Keratinocyte (primary cell): ENCODE measurements at regions not wholly inside any gene's neighbourhood (a gene's known extent, or its start where the extent isn't known, plus 50 kb on each side); places are given as distances from the start of the nearest gene placed in this dataset.
"Not testable (repeated sequence)": the region's sequence is repeated elsewhere in the genome, so short reads cannot be mapped to it uniquely, and the experiment has no call there.

Source experiments
- DNase-seq: peaks from one replicate; pipeline ENCODE4 v3.0.0-alpha.2; 2011; ENCODE audit warnings: low read depth, missing footprints, low spot score
- FAIRE-seq: peaks from 2 replicates; lab custom pipeline; 2011; peaks lifted over from hg19 to GRCh38; lab: Jason Lieb, UNC
- H2AFZ ChIP-seq: 2 replicates; pipeline ENCODE4 v1.6.0; 2012; ENCODE audit warnings: low read length, control low read depth, inconsistent platforms; ENCODE audit not compliant: control insufficient read depth
- H3K27ac ChIP-seq: 2 replicates; pipeline ENCODE4 v1.5.1; 2011; ENCODE audit warnings: low read length; ENCODE audit not compliant: control insufficient read depth, insufficient read depth
- H3K27me3 ChIP-seq: 3 replicates; pipeline ENCODE4 v1.6.0; 2011; ENCODE audit warnings: low read length; ENCODE audit not compliant: control insufficient read depth, insufficient read depth; ENCODE audit errors: extremely low read depth
- H3K36me3 ChIP-seq, 2 experiments: 2 replicates in 1 of 2; 3 replicates in 1 of 2; pipeline ENCODE4 v1.5.1; 2011; ENCODE audit warnings: low read length in 2 of 2, mild to moderate bottlenecking in 1 of 2; ENCODE audit not compliant: control insufficient read depth in 2 of 2, insufficient read depth in 2 of 2; ENCODE audit errors: extremely low read depth in 1 of 2
- H3K4me1 ChIP-seq: 3 replicates; pipeline ENCODE4 v1.5.1; 2011; ENCODE audit warnings: low read length; ENCODE audit not compliant: control insufficient read depth, insufficient read depth; ENCODE audit errors: extremely low read depth
- H3K4me2 ChIP-seq: 3 replicates; pipeline ENCODE4 v1.6.0; 2011; ENCODE audit warnings: low read depth, low read length; ENCODE audit not compliant: control insufficient read depth, insufficient read depth; ENCODE audit errors: extremely low read depth
- H3K4me3 ChIP-seq, 3 experiments: fragments of 200-600 bp in 1 of 3; sonication (generic) in 1 of 3; 2 replicates in 2 of 3; 3 replicates in 1 of 3; pipeline ENCODE4 v1.5.1; 2011 to 2016; ENCODE audit warnings: low read length in 3 of 3, mild to moderate bottlenecking in 3 of 3, control low read depth in 2 of 3, inconsistent platforms in 1 of 3, low read depth in 1 of 3, mixed read lengths in 1 of 3, mixed run types in 1 of 3, moderate library complexity in 1 of 3; ENCODE audit not compliant: control insufficient read depth in 2 of 3, insufficient read depth in 2 of 3; ENCODE audit errors: extremely low read depth in 1 of 3
- H3K79me2 ChIP-seq: 2 replicates; pipeline ENCODE4 v1.6.0; 2012; ENCODE audit warnings: low read length; ENCODE audit not compliant: control insufficient read depth, insufficient read depth
- H3K9ac ChIP-seq: 3 replicates; pipeline ENCODE4 v1.6.0; 2011; ENCODE audit warnings: low read length; ENCODE audit not compliant: control insufficient read depth, insufficient read depth; ENCODE audit errors: extremely low read depth
- H3K9me1 ChIP-seq: 3 replicates; pipeline ENCODE4 v1.6.0; 2011; ENCODE audit warnings: low read length; ENCODE audit not compliant: control insufficient read depth, insufficient read depth; ENCODE audit errors: extremely low read depth
- H3K9me3 ChIP-seq: 2 replicates; pipeline ENCODE4 v1.5.1; 2012; ENCODE audit warnings: low read depth, low read length; ENCODE audit not compliant: control insufficient read depth
- H4K20me1 ChIP-seq: 3 replicates; pipeline ENCODE4 v1.6.0; 2011; ENCODE audit warnings: low read length; ENCODE audit not compliant: control insufficient read depth, insufficient read depth; ENCODE audit errors: extremely low read depth
- CTCF ChIP-seq, 3 experiments: IDR thresholded peaks in 1 of 3; conservative IDR thresholded peaks in 1 of 3; optimal IDR thresholded peaks in 1 of 3; 2 replicates in 2 of 3; 3 replicates in 1 of 3; pipeline versions ENCODE3 to v1.5.1; 2011; ENCODE audit warnings: low read length in 3 of 3, mild to moderate bottlenecking in 3 of 3, moderate library complexity in 2 of 3, control low read depth in 1 of 3, inconsistent platforms in 1 of 3; ENCODE audit not compliant: insufficient read depth in 2 of 3; ENCODE audit errors: extremely low read depth in 1 of 3
- EZH2 ChIP-seq: IDR thresholded peaks from one replicate; pipeline ENCODE4 v1.6.1; 2012; ENCODE audit warnings: inconsistent platforms, mild to moderate bottlenecking, low read length, moderate library complexity
- dilution Hi-C: fragments of 300-500 bp; cut with MboI; formaldehyde crosslinking; loops from one replicate; pipeline ENCODE4 v1.7.0; 2020; ENCODE audit warnings: low sequenced_read_pairs; ENCODE audit not compliant: extremely low pct_ligation_motif_present

DNA sequence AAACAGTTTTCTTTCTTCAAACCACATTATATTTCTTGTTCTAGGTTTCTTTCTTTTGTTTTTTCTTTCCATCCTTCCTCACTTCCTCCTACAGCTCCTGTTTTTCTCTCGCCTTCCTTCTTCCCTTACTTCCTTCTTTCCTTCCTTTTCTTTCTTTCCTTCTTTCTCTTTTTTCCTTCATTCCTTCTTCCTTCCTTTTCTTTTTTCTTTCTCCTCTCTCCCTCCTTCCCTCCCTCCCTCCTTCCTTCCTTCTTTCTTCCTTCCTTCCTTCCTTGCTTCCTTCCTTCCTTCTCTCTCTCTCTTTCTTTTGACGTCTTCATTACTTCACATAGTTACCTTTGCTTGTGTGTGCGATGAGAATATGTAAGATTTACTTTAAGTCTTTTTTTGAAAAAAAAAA lies 470.0 kb upstream of the FSIP2 start:
- H3K9me1 ChIP-seq, result no peaks in the 10 kb centered on the region
- no peak overlapping the region for H3K4me3 ChIP-seq
- H2AFZ ChIP-seq, result no peak overlapping the region
- H3K4me2 ChIP-seq, result no peak overlapping the region
- dilution Hi-C loops, result no loop called here
- H3K27ac ChIP-seq, result no peak overlapping the region
- H4K20me1 ChIP-seq, result no peaks in the 10 kb centered on the region
- H3K4me1 ChIP-seq, result no peaks in the 10 kb centered on the region
- no peaks in the 10 kb centered on the region for H3K9me3 ChIP-seq
- H3K79me2 ChIP-seq, result no peaks in the 10 kb centered on the region
- H3K27me3 ChIP-seq, result no peaks in the 10 kb centered on the region
- DNase-seq, result no peak
- TF ChIP-seq EZH2, result no peak
- TF ChIP-seq CTCF (optimal IDR thresholded peaks at IDR 0.05 in 1 of 3, IDR thresholded peaks at IDR 0.05 in 1 of 3, conservative IDR thresholded peaks at IDR 0.05 in 1 of 3; ENCODE audit: extremely low read depth in 1 of 3, insufficient read depth in 2 of 3, low read length in 3 of 3), result no peak
- FAIRE-seq, result no peak
- no peak overlapping the region for H3K9ac ChIP-seq
- no peaks in the 10 kb centered on the region for H3K36me3 ChIP-seq

DNA sequence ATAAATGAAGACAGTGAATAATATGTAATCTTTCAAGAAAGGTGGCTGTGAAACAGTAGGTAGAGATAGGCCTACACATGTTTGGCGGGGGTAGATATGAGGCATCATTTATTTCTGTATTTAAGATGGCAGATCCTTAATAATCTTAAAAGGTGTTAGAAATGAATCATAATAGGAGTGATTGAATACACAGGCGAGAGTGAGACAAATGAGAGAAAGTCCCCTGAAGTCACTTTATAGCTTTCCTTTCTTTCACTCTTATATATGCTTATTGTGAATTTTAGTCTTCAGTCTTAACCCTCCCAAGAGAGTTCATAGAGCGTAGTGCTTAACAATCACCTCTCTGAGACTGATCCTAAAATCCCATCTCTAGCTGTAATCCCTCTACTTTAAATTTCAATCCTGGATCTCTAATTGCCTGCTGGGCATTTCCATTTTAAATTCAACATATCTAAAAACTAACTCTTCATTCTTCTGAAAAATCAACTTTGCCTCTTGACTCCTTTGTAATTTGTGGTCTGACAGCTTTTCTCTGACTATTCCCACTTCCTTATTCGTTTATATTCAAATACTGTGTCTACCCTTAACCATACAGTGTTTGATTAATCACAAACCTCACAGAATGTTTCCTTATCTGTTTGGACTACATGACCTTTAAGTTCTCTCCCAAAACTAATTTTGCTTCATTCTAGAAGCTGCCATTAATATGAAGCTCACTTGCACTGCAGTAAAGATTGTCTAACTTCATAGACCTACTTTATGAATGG lies 463.7 kb upstream of the FSIP2 start:
- no peaks in the 10 kb centered on the region for H3K9me3 ChIP-seq
- no peak overlapping the region for H3K4me3 ChIP-seq
- FAIRE-seq (no peak), DNase-seq (no peak)
- TF ChIP-seq CTCF (optimal IDR thresholded peaks at IDR 0.05 in 1 of 3, IDR thresholded peaks at IDR 0.05 in 1 of 3, conservative IDR thresholded peaks at IDR 0.05 in 1 of 3; ENCODE audit: extremely low read depth in 1 of 3, insufficient read depth in 2 of 3, low read length in 3 of 3) (no peak), EZH2 (no peak)
- H3K9me1 ChIP-seq, result no peaks in the 10 kb centered on the region
- dilution Hi-C loops, result no loop called here
- H3K36me3 ChIP-seq, result no peaks in the 10 kb centered on the region
- H3K9ac ChIP-seq, result no peak overlapping the region
- H2AFZ ChIP-seq, result no peak overlapping the region
- no peaks in the 10 kb centered on the region for H3K27me3 ChIP-seq
- no peak overlapping the region for H3K27ac ChIP-seq
- H3K4me1 ChIP-seq, result no peaks in the 10 kb centered on the region
- no peaks in the 10 kb centered on the region for H4K20me1 ChIP-seq
- H3K4me2 ChIP-seq, result no peak overlapping the region
- H3K79me2 ChIP-seq, result no peaks in the 10 kb centered on the region

GRCh38 chr2:185275979-185276378 lies 462.6 kb upstream of the FSIP2 start:
- H3K36me3 ChIP-seq, H3K79me2 ChIP-seq, H3K9me1 ChIP-seq, dilution Hi-C loops, H3K27ac ChIP-seq, H3K9ac ChIP-seq, H3K9me3 ChIP-seq, H3K4me2 ChIP-seq, H3K4me1 ChIP-seq, H3K27me3 ChIP-seq, H4K20me1 ChIP-seq, H2AFZ ChIP-seq, H3K4me3 ChIP-seq, DNase-seq, FAIRE-seq: not testable (repeated sequence)
